ENCODE measurements at regions not wholly inside any gene's neighbourhood (a gene's known extent, or its start where the extent isn't known, plus 50 kb on each side); places are given as distances from the start of the nearest gene placed in this dataset.

DNA sequence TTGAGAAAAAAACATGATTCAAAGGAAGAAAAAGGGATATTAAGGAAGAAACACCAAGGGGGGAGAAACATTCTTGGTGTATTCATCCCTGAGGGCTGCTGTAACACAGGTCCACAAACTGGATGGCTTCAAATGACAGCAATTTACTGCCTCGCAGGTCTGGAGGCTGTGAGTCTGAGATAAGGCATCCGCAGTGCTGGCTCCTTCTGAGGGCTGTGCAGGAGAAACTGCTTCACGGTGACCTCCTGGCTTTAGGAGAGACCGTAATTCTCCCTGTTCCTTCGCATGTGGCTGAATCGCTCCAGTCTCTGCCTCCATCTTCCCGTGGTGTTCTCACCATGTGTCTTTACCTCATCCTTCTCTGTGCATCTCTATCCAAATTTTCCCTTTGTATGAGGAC is 490.7 kb downstream of the EIPR1 start:
- Mint-ChIP-seq H3K9me3 (peaks cover 5% of the 10 kb centered on the region), H3K4me3 (no peak overlapping the region), H3K36me3 (no peaks in the 10 kb centered on the region), H3K27me3 (peaks cover 8% of the 10 kb centered on the region), H3K27ac (no peak overlapping the region), H3K4me1 (ENCODE audit: unreplicated experiment) (no peaks in the 10 kb centered on the region)
- TF ChIP-seq, protein P1, sequence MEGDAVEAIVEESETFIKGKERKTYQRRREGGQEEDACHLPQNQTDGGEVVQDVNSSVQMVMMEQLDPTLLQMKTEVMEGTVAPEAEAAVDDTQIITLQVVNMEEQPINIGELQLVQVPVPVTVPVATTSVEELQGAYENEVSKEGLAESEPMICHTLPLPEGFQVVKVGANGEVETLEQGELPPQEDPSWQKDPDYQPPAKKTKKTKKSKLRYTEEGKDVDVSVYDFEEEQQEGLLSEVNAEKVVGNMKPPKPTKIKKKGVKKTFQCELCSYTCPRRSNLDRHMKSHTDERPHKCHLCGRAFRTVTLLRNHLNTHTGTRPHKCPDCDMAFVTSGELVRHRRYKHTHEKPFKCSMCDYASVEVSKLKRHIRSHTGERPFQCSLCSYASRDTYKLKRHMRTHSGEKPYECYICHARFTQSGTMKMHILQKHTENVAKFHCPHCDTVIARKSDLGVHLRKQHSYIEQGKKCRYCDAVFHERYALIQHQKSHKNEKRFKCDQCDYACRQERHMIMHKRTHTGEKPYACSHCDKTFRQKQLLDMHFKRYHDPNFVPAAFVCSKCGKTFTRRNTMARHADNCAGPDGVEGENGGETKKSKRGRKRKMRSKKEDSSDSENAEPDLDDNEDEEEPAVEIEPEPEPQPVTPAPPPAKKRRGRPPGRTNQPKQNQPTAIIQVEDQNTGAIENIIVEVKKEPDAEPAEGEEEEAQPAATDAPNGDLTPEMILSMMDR (conservative IDR thresholded peaks at IDR 0.05): no peak
- no peak for DNase-seq (ENCODE audit: extremely low spot score, unreplicated experiment)

DNA sequence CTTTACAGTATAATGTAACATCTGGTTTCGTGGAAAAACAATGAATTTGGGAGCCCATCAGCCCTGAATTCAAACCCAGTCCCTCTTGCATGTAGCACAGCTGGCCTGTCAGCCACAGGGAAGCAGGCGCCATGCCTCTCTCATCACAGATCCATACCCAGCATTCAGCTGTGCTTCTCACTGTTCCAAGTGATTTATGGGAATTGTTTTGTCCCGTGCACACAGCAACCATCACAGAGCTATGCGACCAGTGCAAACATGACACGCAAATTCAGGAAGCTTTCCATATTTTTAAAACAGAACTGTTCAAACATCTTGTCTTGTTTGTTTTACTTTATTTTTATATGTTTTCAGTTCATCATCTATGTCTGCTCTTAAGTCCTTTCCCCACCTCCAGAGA is 496.1 kb downstream of the EIPR1 start:
- Mint-ChIP-seq H3K4me3 (no peak overlapping the region), H3K27ac (peak overlapping the region; percentile 2), H3K36me3 (no peaks in the 10 kb centered on the region), H3K27me3 (peaks cover 3% of the 10 kb centered on the region), H3K9me3 (peaks cover 5% of the 10 kb centered on the region), H3K4me1 (ENCODE audit: unreplicated experiment) (peaks cover 10% of the 10 kb centered on the region)
- no peak for DNase-seq (ENCODE audit: extremely low spot score, unreplicated experiment)
- TF ChIP-seq, protein P1 (conservative IDR thresholded peaks at IDR 0.05): no peak

DNA sequence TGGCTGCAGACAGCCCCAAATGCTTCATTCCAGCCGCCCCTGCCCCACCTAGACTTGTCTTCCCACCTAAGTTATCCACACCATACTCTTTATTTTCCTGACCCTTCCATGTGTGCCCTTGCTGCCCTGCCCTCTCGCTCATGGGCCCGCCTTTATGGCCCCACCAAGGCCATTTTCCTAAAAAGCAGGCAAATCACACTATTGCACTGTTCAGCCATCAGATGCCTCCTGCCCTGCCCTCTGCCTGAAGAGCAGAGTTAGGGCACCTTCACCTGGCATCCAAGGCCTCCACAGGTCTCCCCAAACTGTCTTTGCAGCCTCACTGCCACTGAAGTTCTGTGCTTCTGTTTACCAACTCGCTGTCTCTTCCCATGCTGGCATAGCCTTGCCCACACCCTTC is 496.7 kb downstream of the EIPR1 start:
- no peak for DNase-seq (ENCODE audit: extremely low spot score, unreplicated experiment)
- peaks cover 3% of the 10 kb centered on the region for H3K27me3 Mint-ChIP-seq
- peak overlapping the region; percentile 2 for H3K27ac Mint-ChIP-seq
- TF ChIP-seq, protein P1 (conservative IDR thresholded peaks at IDR 0.05): no peak
- no peak overlapping the region for H3K4me3 Mint-ChIP-seq
- no peaks in the 10 kb centered on the region for H3K36me3 Mint-ChIP-seq
- peaks cover 10% of the 10 kb centered on the region for H3K4me1 Mint-ChIP-seq (ENCODE audit: unreplicated experiment)
- peaks cover 5% of the 10 kb centered on the region for H3K9me3 Mint-ChIP-seq

DNA sequence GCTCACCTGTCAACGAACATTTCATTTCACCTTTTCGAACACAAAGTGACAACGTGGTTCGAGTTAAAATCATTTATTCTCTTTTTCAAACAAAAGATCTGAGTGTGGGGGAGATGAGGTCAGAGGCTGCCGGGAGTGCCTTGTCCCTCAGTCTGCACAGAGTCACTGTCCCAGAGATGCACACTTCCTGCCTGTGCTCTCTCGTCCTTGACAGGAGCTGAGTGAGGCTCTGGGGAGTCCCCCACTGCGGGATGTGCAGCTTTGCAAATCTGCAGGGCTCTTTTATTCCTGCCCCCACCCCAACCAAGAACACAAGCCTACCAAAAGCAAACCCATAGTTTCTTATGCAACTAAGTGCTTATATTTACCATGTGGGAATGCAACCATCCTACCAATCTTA is 497.8 kb downstream of the EIPR1 start:
- TF ChIP-seq, protein P1 (conservative IDR thresholded peaks at IDR 0.05): no peak

DNA sequence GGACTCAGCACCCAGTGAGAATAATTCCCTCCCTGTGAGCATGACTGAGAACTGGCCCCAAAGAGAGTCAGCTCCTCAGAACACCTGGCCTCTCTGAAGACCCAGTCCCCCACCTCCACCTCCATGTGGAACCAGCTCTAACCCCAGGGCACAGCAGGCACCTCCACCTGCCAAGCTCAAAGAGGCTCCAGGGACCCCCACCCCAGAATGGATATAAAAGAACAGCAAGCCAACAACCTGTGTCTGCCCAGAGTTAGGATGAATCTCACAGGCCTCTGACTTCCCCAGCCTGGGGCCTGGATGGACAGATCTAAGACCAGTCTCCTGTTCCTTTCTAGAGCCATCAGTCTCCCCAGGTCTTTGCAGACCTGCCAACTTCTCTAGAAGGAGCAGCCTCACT is 498.5 kb downstream of the EIPR1 start:
- DNase-seq (ENCODE audit: extremely low spot score, unreplicated experiment): no peak
- Mint-ChIP-seq H3K27ac (no peak overlapping the region), H3K36me3 (no peaks in the 10 kb centered on the region), H3K4me1 (ENCODE audit: unreplicated experiment) (peaks cover 10% of the 10 kb centered on the region), H3K4me3 (no peak overlapping the region), H3K27me3 (peaks cover 3% of the 10 kb centered on the region), H3K9me3 (peaks cover 5% of the 10 kb centered on the region)
- TF ChIP-seq, protein P1 (conservative IDR thresholded peaks at IDR 0.05): no peak

More for the DNA sequence above, 497.8 kb downstream of the EIPR1 start:
- Mint-ChIP-seq H3K27ac (no peak overlapping the region), H3K36me3 (no peaks in the 10 kb centered on the region), H3K4me3 (no peak overlapping the region), H3K27me3 (peaks cover 3% of the 10 kb centered on the region), H3K4me1 (ENCODE audit: unreplicated experiment) (peaks cover 10% of the 10 kb centered on the region), H3K9me3 (peaks cover 5% of the 10 kb centered on the region)
- DNase-seq (ENCODE audit: extremely low spot score, unreplicated experiment): no peak

- no peak overlapping the region for H3K4me3 Mint-ChIP-seq
- no peaks in the 10 kb centered on the region for H3K36me3 Mint-ChIP-seq
Measured at GRCh38 chr2:2877427-2877826, 500.2 kb downstream of the EIPR1 start.

More at GRCh38 chr2:2877427-2877826, 500.2 kb downstream of the EIPR1 start:
- TF ChIP-seq, protein P1 (conservative IDR thresholded peaks at IDR 0.05): no peak
- no peak for DNase-seq (ENCODE audit: extremely low spot score, unreplicated experiment)
- Mint-ChIP-seq H3K9me3 (no peaks in the 10 kb centered on the region), H3K4me1 (ENCODE audit: unreplicated experiment) (peaks cover 17% of the 10 kb centered on the region), H3K27ac (no peak overlapping the region), H3K27me3 (peaks cover 3% of the 10 kb centered on the region)
